GM19023 (cell line): ENCODE measurements at regions not wholly inside any gene's neighbourhood (a gene's known extent, or its start where the extent isn't known, plus 50 kb on each side); places are given as distances from the start of the nearest gene placed in this dataset.

Source experiments
- ATAC-seq: cut with Tn5 transposase; IDR thresholded peaks from one replicate; pipeline ENCODE4 v1.9.1; 2021; ENCODE audit warnings: mild to moderate bottlenecking, moderate library complexity; ENCODE audit not compliant: unreplicated experiment

- no peak for ATAC-seq
These were observed 135.7 kb upstream of the STEAP4 start for GRCh38 chr7:88442413-88442812.

- ATAC-seq: peak; percentile 62
These were observed 130.4 kb upstream of the STEAP4 start for GRCh38 chr7:88437132-88437531.

GRCh38 chr7:88432301-88432700 is 125.6 kb upstream of the STEAP4 start:
- no peak for ATAC-seq

- ATAC-seq: no peak
These were observed 125.2 kb upstream of the STEAP4 start for GRCh38 chr7:88431882-88432281.

GRCh38 chr7:88429382-88429781 is 122.7 kb upstream of the STEAP4 start:
- ATAC-seq: no peak

- no peak for ATAC-seq
These were observed 95.8 kb upstream of the STEAP4 start for GRCh38 chr7:88402529-88402928.

- ATAC-seq: peak; percentile 55
These were observed 94.4 kb upstream of the STEAP4 start for GRCh38 chr7:88401009-88401623.

GRCh38 chr7:88399696-88400240 is 93.1 kb upstream of the STEAP4 start:
- no peak for ATAC-seq

- ATAC-seq: no peak
These were observed 92.3 kb upstream of the STEAP4 start for GRCh38 chr7:88399036-88399435.

GRCh38 chr7:88398459-88398858 is 91.8 kb upstream of the STEAP4 start:
- ATAC-seq: no peak

GRCh38 chr7:88396948-88397322 is 90.2 kb upstream of the STEAP4 start:
- peak; percentile 29 for ATAC-seq

GRCh38 chr7:88396295-88396947 is 89.7 kb upstream of the STEAP4 start:
- peak; percentile 67 for ATAC-seq

GRCh38 chr7:88395715-88396114 is 89.0 kb upstream of the STEAP4 start:
- ATAC-seq: no peak

- ATAC-seq: no peak
These were observed 84.6 kb upstream of the STEAP4 start for GRCh38 chr7:88391247-88391646.

GRCh38 chr7:88387368-88387767 is 80.7 kb upstream of the STEAP4 start:
- no peak for ATAC-seq

GRCh38 chr7:88386665-88387156 is 80.0 kb upstream of the STEAP4 start:
- ATAC-seq: no peak

- ATAC-seq: no peak
These were observed 70.7 kb upstream of the STEAP4 start for GRCh38 chr7:88377434-88377833.

- ATAC-seq: no peak
These were observed 62.0 kb upstream of the STEAP4 start for GRCh38 chr7:88368686-88369085.

GRCh38 chr7:88366845-88367244 is 60.2 kb upstream of the STEAP4 start:
- ATAC-seq: no peak

- no peak for ATAC-seq
These were observed 57.2 kb upstream of the STEAP4 start for GRCh38 chr7:88363869-88364268.

- no peak for ATAC-seq
These were observed 56.6 kb upstream of the STEAP4 start for GRCh38 chr7:88363249-88363648.

- no peak for ATAC-seq
These were observed 54.7 kb upstream of the STEAP4 start for GRCh38 chr7:88361357-88361756.
